ENCODE measurements at regions not wholly inside any gene's neighbourhood (a gene's known extent, or its start where the extent isn't known, plus 50 kb on each side); places are given as distances from the start of the nearest gene placed in this dataset.

GRCh38 chr6:2454180-2454579 lies 208.8 kb upstream of the GMDS start:
- WGBS, 3 donors: 89 to 94% (median 92%) methylated on average over 7 of the region's 7 CpGs
- no peak for TF ChIP-seq CTCF (IDR thresholded peaks at IDR 0.05)
- intact Hi-C loops (cut with DNase I): loop anchor here in 1 of 2 donors (5.0 to 10.0 kb wide), 3 partner anchors 178 to 859 kb away; no protein-coding TSS in a partner anchor
- Histone ChIP-seq H3K27me3 (ENCODE audit: insufficient read depth in 3 of 3, low read length in 2 of 3) (no peaks in the 10 kb centered on the region), H3K9me3 (no peaks in the 10 kb centered on the region), H3K4me1 (peaks cover 6% of the 10 kb centered on the region), H3K36me3 (ENCODE audit: insufficient read depth in 1 of 2, low read depth in 1 of 2) (no peaks in the 10 kb centered on the region), H3K27ac (no peak overlapping the region), H3K4me3 (no peak overlapping the region)
- ATAC-seq (no peak), DNase-seq (no peak)

- intact Hi-C loops (cut with DNase I): loop anchor here in 1 of 2 donors (5.0 to 10.0 kb wide), 3 partner anchors 182 to 856 kb away; no protein-coding TSS in a partner anchor
- DNase-seq (peak; percentile 24 to 68), ATAC-seq (peak; percentile 71 to 96 (median 89))
- Histone ChIP-seq H3K4me3 (no peak overlapping the region), H3K27me3 (ENCODE audit: insufficient read depth in 3 of 3, low read length in 2 of 3) (no peaks in the 10 kb centered on the region), H3K4me1 (peaks cover 6% of the 10 kb centered on the region), H3K27ac (no peak overlapping the region), H3K9me3 (no peaks in the 10 kb centered on the region), H3K36me3 (ENCODE audit: insufficient read depth in 1 of 2, low read depth in 1 of 2) (no peaks in the 10 kb centered on the region)
- peak; percentile 7 for TF ChIP-seq CTCF (IDR thresholded peaks at IDR 0.05)
- WGBS, 3 donors: 11 to 13% (median 13%) methylated on average over 12 of the region's 12 CpGs
Observed at GRCh38 chr6:2450546-2450945, 205.1 kb upstream of the GMDS start.

- WGBS, 3 donors: 76 to 81% (median 77%) methylated on average over 2 of the region's 2 CpGs
- Histone ChIP-seq H3K27me3 (ENCODE audit: insufficient read depth in 3 of 3, low read length in 2 of 3) (no peaks in the 10 kb centered on the region), H3K36me3 (ENCODE audit: insufficient read depth in 1 of 2, low read depth in 1 of 2) (no peaks in the 10 kb centered on the region), H3K4me1 (peaks cover 6% of the 10 kb centered on the region), H3K4me3 (no peak overlapping the region), H3K27ac (no peak overlapping the region), H3K9me3 (no peaks in the 10 kb centered on the region)
- DNase-seq (no peak), ATAC-seq (no peak)
- TF ChIP-seq CTCF (IDR thresholded peaks at IDR 0.05): no peak
- intact Hi-C loops (cut with DNase I): loop anchor here in 1 of 2 donors (10.0 kb wide), 1 partner anchor 845 kb away; the partner anchor contains the start of gene FOXC1
Observed at GRCh38 chr6:2449572-2449940, 204.2 kb upstream of the GMDS start.

DNA sequence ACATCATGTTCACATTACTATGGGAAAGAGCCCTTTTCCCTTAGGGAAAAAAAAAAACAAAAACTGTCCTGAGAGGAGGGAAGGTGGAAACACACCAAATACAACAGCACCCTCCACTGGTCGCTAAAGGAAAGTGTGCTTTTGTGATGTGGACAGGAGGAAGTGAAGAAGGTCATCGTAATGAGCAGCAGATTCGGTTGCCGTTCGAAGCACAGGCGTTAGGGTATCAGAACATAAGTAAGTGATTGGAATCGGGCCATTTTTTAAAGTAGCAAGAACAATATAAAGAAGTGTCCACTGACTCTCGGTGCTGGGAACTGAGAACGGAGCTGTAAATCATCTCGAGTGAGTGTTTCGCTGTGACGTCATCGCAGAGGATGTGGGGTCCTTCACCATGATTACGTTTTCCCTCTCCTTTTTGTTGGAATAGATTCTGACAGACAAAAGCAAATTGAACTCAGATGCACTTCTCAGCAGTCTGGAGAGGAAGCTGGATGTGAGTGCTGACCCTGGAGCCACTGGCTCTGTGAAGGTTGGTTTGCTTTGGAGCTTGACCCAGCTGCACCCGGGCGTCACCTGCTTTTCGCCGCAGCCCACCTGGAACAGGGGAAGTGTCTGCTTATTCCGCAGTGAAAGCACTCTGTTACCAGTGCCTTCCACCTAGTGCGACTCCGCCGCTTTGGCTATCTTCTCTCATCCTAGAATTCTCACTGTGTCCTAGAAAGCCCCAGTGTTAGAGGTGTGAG lies 203.6 kb upstream of the GMDS start:
- Histone ChIP-seq H3K27ac (no peak overlapping the region), H3K27me3 (ENCODE audit: insufficient read depth in 3 of 3, low read length in 2 of 3) (no peaks in the 10 kb centered on the region), H3K36me3 (ENCODE audit: insufficient read depth in 1 of 2, low read depth in 1 of 2) (no peaks in the 10 kb centered on the region), H3K4me1 (peaks cover 6% of the 10 kb centered on the region), H3K4me3 (no peak overlapping the region), H3K9me3 (no peaks in the 10 kb centered on the region)
- DNase-seq (no peak), ATAC-seq (peak in 3 of 4 donors; percentile 49 to 78 (median 54))
- 39 to 47% (median 42%) methylated on average over 22 of the region's 22 CpGs for WGBS, 3 donors
- TF ChIP-seq CTCF (IDR thresholded peaks at IDR 0.05): peak; percentile 58
- intact Hi-C loops (cut with DNase I): loop anchor here in 1 of 2 donors (10.0 kb wide), 1 partner anchor 844 kb away; the partner anchor contains the start of gene FOXC1

Measured in psoas muscle (tissue), 7 donors.